Spleen (tissue), 7 donors: ENCODE measurements at regions not wholly inside any gene's neighbourhood (a gene's known extent, or its start where the extent isn't known, plus 50 kb on each side); places are given as distances from the start of the nearest gene placed in this dataset.

ENCODE experiments used
- CTCF ChIP-seq, 11 experiments: fragments of 200-600 bp in 7 of 11; fragments of 450-650 bp in 4 of 11; sonication (generic) in 4 of 11; IDR thresholded peaks in 8 of 11; conservative IDR thresholded peaks in 3 of 11; 1 replicate in 7 of 11; 2 replicates in 4 of 11; pipeline versions ENCODE4 v1.4.0 to v1.8.0; 2016 to 2021; ENCODE audit warnings: antibody characterized with exemption in 11 of 11, inconsistent platforms in 4 of 11, mild to moderate bottlenecking in 1 of 11
- POLR2AphosphoS5 ChIP-seq, 3 donors: sonication (generic); formaldehyde crosslinking; IDR thresholded peaks; one replicate each; pipeline ENCODE4 v1.5.1; 2017; ENCODE audit warnings: antibody characterized with exemption in 3 of 3
- donor health status: DM: no; HTN: no; CAD: no; lungs with moderate emphysema.
- donor health status: DM: no; HTN: no; CAD: no.
- donor health status: DM: no; HTN: no; CAD: no.

- TF ChIP-seq CTCF (IDR thresholded peaks at IDR 0.05 in 8 of 11, conservative IDR thresholded peaks at IDR 0.05 in 3 of 11) (no peak), POLR2AphosphoS5 (IDR thresholded peaks at IDR 0.05) (no peak)
Measured at GRCh38 chr3:81080608-81081007, 680.8 kb downstream of the GBE1 start.
